Activated CD4-positive, alpha-beta T cell treated with anti-CD3 and anti-CD28 coated beads, Interleukin-2, amount 10 ng/mL, durations not matched to agents 7 days and 5 days (primary cell): ENCODE measurements at regions not wholly inside any gene's neighbourhood (a gene's known extent, or its start where the extent isn't known, plus 50 kb on each side); places are given as distances from the start of the nearest gene placed in this dataset.
"Not testable (repeated sequence)": the region's sequence is repeated elsewhere in the genome, so short reads cannot be mapped to it uniquely, and the experiment has no call there.

Source experiments
- CTCF ChIA-PET: fragments of 350-600 bp; sonication (Branson Sonifier 250); formaldehyde crosslinking; loops from one replicate; lab custom pipeline; 2021; ENCODE audit warnings: antibody characterized with exemption; lab: Charles Lee
- POLR2A ChIA-PET: fragments of 350-600 bp; sonication (Branson Sonifier 250); formaldehyde crosslinking; loops from one replicate; lab custom pipeline; 2021; ENCODE audit warnings: antibody characterized with exemption; lab: Charles Lee
- DNase-seq: peaks from one replicate; pipeline ENCODE4 v3.0.0-alpha.2; 2020
- H3K27ac Mint-ChIP-seq: one replicate; pipeline ENCODE4 v1.8.0; 2021; ENCODE audit warnings: mild to moderate bottlenecking, moderate library complexity, mixed read lengths
- H3K27me3 Mint-ChIP-seq: one replicate; pipeline ENCODE4 v1.8.0; 2021; ENCODE audit warnings: mixed read lengths
- H3K36me3 Mint-ChIP-seq: one replicate; pipeline ENCODE4 v1.8.0; 2021; ENCODE audit warnings: low read depth, mixed read lengths
- H3K4me1 Mint-ChIP-seq: one replicate; pipeline ENCODE4 v1.8.0; 2021; ENCODE audit warnings: mixed read lengths
- H3K4me3 Mint-ChIP-seq: one replicate; pipeline ENCODE4 v1.8.0; 2021; ENCODE audit warnings: mild to moderate bottlenecking, moderate library complexity, mixed read lengths
- H3K9me3 Mint-ChIP-seq: one replicate; pipeline ENCODE4 v1.8.0; 2021; ENCODE audit warnings: mixed read lengths

- H3K4me3 Mint-ChIP-seq = no peak overlapping the region
- no peaks in the 10 kb centered on the region for H3K27me3 Mint-ChIP-seq
- H3K4me1 Mint-ChIP-seq = no peaks in the 10 kb centered on the region
- no peaks in the 10 kb centered on the region for H3K36me3 Mint-ChIP-seq
- ChIA-PET POLR2A (no interaction called here), CTCF (no interaction called here)
- no peak overlapping the region for H3K27ac Mint-ChIP-seq
- DNase-seq = no peak
- H3K9me3 Mint-ChIP-seq = no peaks in the 10 kb centered on the region
Observed at GRCh38 chr9:107586493-107586892, 96.9 kb upstream of the KLF4 start.

GRCh38 chr9:107585465-107585864, 95.9 kb upstream of the KLF4 start:
- ChIA-PET CTCF (no interaction called here), POLR2A (no interaction called here)
- H3K4me3 Mint-ChIP-seq = no peak overlapping the region
- no peaks in the 10 kb centered on the region for H3K4me1 Mint-ChIP-seq
- no peaks in the 10 kb centered on the region for H3K36me3 Mint-ChIP-seq
- H3K27ac Mint-ChIP-seq = no peak overlapping the region
- no peaks in the 10 kb centered on the region for H3K9me3 Mint-ChIP-seq
- no peak for DNase-seq
- no peaks in the 10 kb centered on the region for H3K27me3 Mint-ChIP-seq

GRCh38 chr9:107584944-107585343, 95.4 kb upstream of the KLF4 start:
- ChIA-PET CTCF (no interaction called here), POLR2A (no interaction called here)
- H3K36me3 Mint-ChIP-seq = no peaks in the 10 kb centered on the region
- no peak overlapping the region for H3K27ac Mint-ChIP-seq
- no peaks in the 10 kb centered on the region for H3K27me3 Mint-ChIP-seq
- H3K4me1 Mint-ChIP-seq = no peaks in the 10 kb centered on the region
- no peak for DNase-seq
- no peak overlapping the region for H3K4me3 Mint-ChIP-seq
- no peaks in the 10 kb centered on the region for H3K9me3 Mint-ChIP-seq

- Mint-ChIP-seq H3K27me3 (no peaks in the 10 kb centered on the region), H3K4me1 (no peaks in the 10 kb centered on the region), H3K36me3 (no peaks in the 10 kb centered on the region), H3K4me3 (no peak overlapping the region), H3K27ac (no peak overlapping the region), H3K9me3 (no peaks in the 10 kb centered on the region)
- DNase-seq = no peak
- CTCF ChIA-PET = no interaction called here
- POLR2A ChIA-PET = no interaction called here
Observed at GRCh38 chr9:107584186-107584585, 94.6 kb upstream of the KLF4 start.

GRCh38 chr9:107577140-107577776, 87.7 kb upstream of the KLF4 start:
- Mint-ChIP-seq H3K27ac (no peak overlapping the region), H3K9me3 (no peaks in the 10 kb centered on the region), H3K4me3 (no peak overlapping the region), H3K36me3 (no peaks in the 10 kb centered on the region), H3K27me3 (no peaks in the 10 kb centered on the region), H3K4me1 (no peaks in the 10 kb centered on the region)
- no peak for DNase-seq
- ChIA-PET POLR2A (no interaction called here), CTCF (no interaction called here)

- no peaks in the 10 kb centered on the region for H3K36me3 Mint-ChIP-seq
- ChIA-PET POLR2A (no interaction called here), CTCF (no interaction called here)
- H3K9me3 Mint-ChIP-seq = no peaks in the 10 kb centered on the region
- DNase-seq = no peak
- H3K4me1 Mint-ChIP-seq = no peaks in the 10 kb centered on the region
- H3K27me3 Mint-ChIP-seq = no peaks in the 10 kb centered on the region
- no peak overlapping the region for H3K27ac Mint-ChIP-seq
- H3K4me3 Mint-ChIP-seq = no peak overlapping the region
Observed at GRCh38 chr9:107571148-107571547, 81.6 kb upstream of the KLF4 start.

- ChIA-PET POLR2A (no interaction called here), CTCF (no interaction called here)
- H3K4me3 Mint-ChIP-seq = no peak overlapping the region
- no peak for DNase-seq
- no peaks in the 10 kb centered on the region for H3K4me1 Mint-ChIP-seq
- H3K27me3 Mint-ChIP-seq = no peaks in the 10 kb centered on the region
- no peaks in the 10 kb centered on the region for H3K9me3 Mint-ChIP-seq
- no peak overlapping the region for H3K27ac Mint-ChIP-seq
- no peaks in the 10 kb centered on the region for H3K36me3 Mint-ChIP-seq
Observed at GRCh38 chr9:107569174-107569573, 79.6 kb upstream of the KLF4 start.

GRCh38 chr9:107568406-107568805, 78.8 kb upstream of the KLF4 start:
- POLR2A ChIA-PET, H3K36me3 Mint-ChIP-seq, H3K4me1 Mint-ChIP-seq, H3K4me3 Mint-ChIP-seq, H3K27me3 Mint-ChIP-seq, DNase-seq, H3K27ac Mint-ChIP-seq, H3K9me3 Mint-ChIP-seq: not testable (repeated sequence)
- CTCF ChIA-PET = interaction anchor here (0.6 kb wide), 1 partner anchor 98 kb away, joined by 3 read pairs; no protein-coding TSS in a partner anchor

GRCh38 chr9:107567462-107567861, 77.9 kb upstream of the KLF4 start:
- H3K36me3 Mint-ChIP-seq = no peaks in the 10 kb centered on the region
- H3K27ac Mint-ChIP-seq = no peak overlapping the region
- DNase-seq = no peak
- CTCF ChIA-PET = no interaction called here
- no peaks in the 10 kb centered on the region for H3K4me1 Mint-ChIP-seq
- no peaks in the 10 kb centered on the region for H3K27me3 Mint-ChIP-seq
- H3K4me3 Mint-ChIP-seq = no peak overlapping the region
- POLR2A ChIA-PET = no interaction called here
- peaks cover 2% of the 10 kb centered on the region for H3K9me3 Mint-ChIP-seq

GRCh38 chr9:107566611-107567061, 77.1 kb upstream of the KLF4 start:
- peaks cover 2% of the 10 kb centered on the region for H3K9me3 Mint-ChIP-seq
- POLR2A ChIA-PET = no interaction called here
- DNase-seq = no peak
- H3K36me3 Mint-ChIP-seq = no peaks in the 10 kb centered on the region
- no peak overlapping the region for H3K27ac Mint-ChIP-seq
- CTCF ChIA-PET = no interaction called here
- H3K27me3 Mint-ChIP-seq = no peaks in the 10 kb centered on the region
- no peaks in the 10 kb centered on the region for H3K4me1 Mint-ChIP-seq
- no peak overlapping the region for H3K4me3 Mint-ChIP-seq

- ChIA-PET CTCF (no interaction called here), POLR2A (no interaction called here)
- H3K36me3 Mint-ChIP-seq = no peaks in the 10 kb centered on the region
- DNase-seq = no peak
- H3K9me3 Mint-ChIP-seq = peaks cover 2% of the 10 kb centered on the region
- no peaks in the 10 kb centered on the region for H3K4me1 Mint-ChIP-seq
- no peak overlapping the region for H3K4me3 Mint-ChIP-seq
- H3K27ac Mint-ChIP-seq = no peak overlapping the region
- no peaks in the 10 kb centered on the region for H3K27me3 Mint-ChIP-seq
Observed at GRCh38 chr9:107562798-107563197, 73.2 kb upstream of the KLF4 start.

GRCh38 chr9:107559494-107560086, 70.0 kb upstream of the KLF4 start:
- Mint-ChIP-seq H3K36me3 (no peaks in the 10 kb centered on the region), H3K27me3 (no peaks in the 10 kb centered on the region), H3K4me3 (no peak overlapping the region), H3K27ac (no peak overlapping the region), H3K4me1 (no peaks in the 10 kb centered on the region), H3K9me3 (peaks cover 2% of the 10 kb centered on the region)
- no peak for DNase-seq
- ChIA-PET CTCF (no interaction called here), POLR2A (no interaction called here)

GRCh38 chr9:107557236-107557990, 67.8 kb upstream of the KLF4 start:
- Mint-ChIP-seq H3K27ac (no peak overlapping the region), H3K27me3 (no peaks in the 10 kb centered on the region), H3K36me3 (no peaks in the 10 kb centered on the region), H3K4me1 (no peaks in the 10 kb centered on the region), H3K9me3 (no peaks in the 10 kb centered on the region), H3K4me3 (no peak overlapping the region)
- CTCF ChIA-PET = no interaction called here
- DNase-seq = no peak
- POLR2A ChIA-PET = no interaction called here
